Ovary (tissue), 3 donors: ENCODE measurements at regions not wholly inside any gene's neighbourhood (a gene's known extent, or its start where the extent isn't known, plus 50 kb on each side); places are given as distances from the start of the nearest gene placed in this dataset.

Source experiments
- EP300 ChIP-seq: sonication (generic); formaldehyde crosslinking; IDR thresholded peaks from one replicate; pipeline ENCODE4 v1.6.1; 2017; ENCODE audit warnings: antibody characterized with exemption
- POLR2A ChIP-seq: fragments of 450-650 bp; IDR thresholded peaks from one replicate; pipeline ENCODE4 v1.6.1; 2017; ENCODE audit warnings: antibody characterized with exemption, mild to moderate bottlenecking, moderate library complexity
- TF ChIP-seq, protein P1 (sequence below), 3 donors: fragments of 450-650 bp in 2 of 3; fragments of 200-600 bp in 1 of 3; IDR thresholded peaks; one replicate each; pipeline versions ENCODE4 v1.5.1 to v1.8.0; 2016 to 2022; ENCODE audit warnings: antibody characterized with exemption in 3 of 3, mild to moderate bottlenecking in 1 of 3
- donor health status: DM: no; HTN: no; CAD: no.

DNA sequence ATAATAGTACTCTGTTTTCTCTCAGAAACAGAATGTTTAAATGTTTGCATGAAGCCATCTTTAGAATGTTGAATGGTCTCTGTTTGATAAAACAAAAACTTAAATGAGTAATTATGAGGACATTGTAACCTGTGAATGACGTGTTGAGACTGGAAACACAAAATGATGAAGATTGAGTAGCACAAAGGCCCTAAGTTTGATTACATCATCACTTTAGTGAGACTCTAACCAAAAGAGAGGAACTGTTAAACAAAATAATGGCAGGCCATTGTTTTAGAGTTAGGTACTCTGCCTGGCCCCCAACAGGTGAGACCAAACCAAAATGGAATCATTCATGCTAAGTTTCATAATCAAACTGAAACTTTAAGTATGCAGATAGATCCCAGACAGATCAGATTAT, 1561.7 kb upstream of the SLC39A10 start:
- TF ChIP-seq, protein P1, sequence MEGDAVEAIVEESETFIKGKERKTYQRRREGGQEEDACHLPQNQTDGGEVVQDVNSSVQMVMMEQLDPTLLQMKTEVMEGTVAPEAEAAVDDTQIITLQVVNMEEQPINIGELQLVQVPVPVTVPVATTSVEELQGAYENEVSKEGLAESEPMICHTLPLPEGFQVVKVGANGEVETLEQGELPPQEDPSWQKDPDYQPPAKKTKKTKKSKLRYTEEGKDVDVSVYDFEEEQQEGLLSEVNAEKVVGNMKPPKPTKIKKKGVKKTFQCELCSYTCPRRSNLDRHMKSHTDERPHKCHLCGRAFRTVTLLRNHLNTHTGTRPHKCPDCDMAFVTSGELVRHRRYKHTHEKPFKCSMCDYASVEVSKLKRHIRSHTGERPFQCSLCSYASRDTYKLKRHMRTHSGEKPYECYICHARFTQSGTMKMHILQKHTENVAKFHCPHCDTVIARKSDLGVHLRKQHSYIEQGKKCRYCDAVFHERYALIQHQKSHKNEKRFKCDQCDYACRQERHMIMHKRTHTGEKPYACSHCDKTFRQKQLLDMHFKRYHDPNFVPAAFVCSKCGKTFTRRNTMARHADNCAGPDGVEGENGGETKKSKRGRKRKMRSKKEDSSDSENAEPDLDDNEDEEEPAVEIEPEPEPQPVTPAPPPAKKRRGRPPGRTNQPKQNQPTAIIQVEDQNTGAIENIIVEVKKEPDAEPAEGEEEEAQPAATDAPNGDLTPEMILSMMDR (IDR thresholded peaks at IDR 0.05), result no peak
- TF ChIP-seq POLR2A, result no peak
- TF ChIP-seq EP300, result no peak
